Body of pancreas (tissue), 4 donors: ENCODE measurements at regions not wholly inside any gene's neighbourhood (a gene's known extent, or its start where the extent isn't known, plus 50 kb on each side); places are given as distances from the start of the nearest gene placed in this dataset.

Experiments
- ATAC-seq: fragments of 150-250 bp; one replicate; pipeline ENCODE4 v1.9.1; 2016
- DNase-seq, 4 donors: peaks; one replicate each; pipeline ENCODE4 v3.0.0-alpha.2; 2019
- H3K27ac ChIP-seq, 4 donors: fragments of 200-600 bp; sonication (generic); 1 replicate in 3 of 4; 2 replicates in 1 of 4; pipeline versions ENCODE4 v1.5.1 to v1.6.1; 2016 to 2019; ENCODE audit warnings: mild to moderate bottlenecking in 1 of 4, mixed read lengths in 1 of 4, moderate library complexity in 1 of 4
- H3K27me3 ChIP-seq, 2 donors: fragments of 200-600 bp; sonication (generic); one replicate each; pipeline ENCODE4 v1.6.0; 2016; ENCODE audit warnings: mild to moderate bottlenecking in 1 of 2
- H3K36me3 ChIP-seq, 2 donors: fragments of 200-600 bp; sonication (generic); replicated peaks in 1 of 2; 2 replicates each; pipeline ENCODE4 v1.5.1; 2016; ENCODE audit warnings: low read depth in 2 of 2; ENCODE audit not compliant: insufficient read depth in 1 of 2
- H3K4me1 ChIP-seq: fragments of 200-600 bp; sonication (generic); one replicate; pipeline ENCODE4 v1.6.0; 2016
- H3K4me3 ChIP-seq, 2 donors: fragments of 200-600 bp; sonication (generic); 1 replicate in 1 of 2; 2 replicates in 1 of 2; pipeline ENCODE4 v1.5.1; 2016 to 2019
- H3K9me3 ChIP-seq, 3 donors: fragments of 200-600 bp; sonication (generic); 1 replicate in 2 of 3; 2 replicates in 1 of 3; pipeline ENCODE4 v1.5.1; 2016
- CTCF ChIP-seq, 7 experiments: fragments of 450-650 bp in 4 of 7; fragments of 200-600 bp in 3 of 7; sonication (generic) in 3 of 7; IDR thresholded peaks; one replicate each; pipeline ENCODE4 v1.5.1; 2016 to 2019; ENCODE audit warnings: antibody characterized with exemption in 7 of 7
- POLR2A ChIP-seq, 3 donors: fragments of 450-650 bp; IDR thresholded peaks; one replicate each; pipeline ENCODE4 v1.6.1; 2016; ENCODE audit warnings: antibody characterized with exemption in 3 of 3, mild to moderate bottlenecking in 2 of 3
- WGBS, 2 donors: methylation state at CpG; one replicate each; pipeline ENCODE4 v1.1.5; 2017; 5-methylcytosine and 5-hydroxymethylcytosine counted together
- intact Hi-C: fragments of 100-400 bp; cut with DNase I; formaldehyde crosslinking; loops from one replicate; pipeline ENCODE4 v1.15.1; 2023

- ATAC-seq (no peak), DNase-seq (no peak)
- Histone ChIP-seq H3K4me3 (no peak overlapping the region), H3K4me1 (no peaks in the 10 kb centered on the region), H3K27me3 (no peaks in the 10 kb centered on the region), H3K27ac (no peak overlapping the region), H3K36me3 (no peaks in the 10 kb centered on the region), H3K9me3 (no peaks in the 10 kb centered on the region)
- WGBS, 2 donors: 60 to 70% methylated on average over 5 of the region's 5 CpGs
- intact Hi-C loops: no loop called here
- TF ChIP-seq CTCF (IDR thresholded peaks at IDR 0.05) (no peak), POLR2A (IDR thresholded peaks at IDR 0.05) (no peak)
These were observed 296.8 kb upstream of the KYNU start for GRCh38 chr2:142580691-142581090.

- Histone ChIP-seq H3K9me3 (no peaks in the 10 kb centered on the region), H3K4me3 (no peak overlapping the region), H3K4me1 (no peaks in the 10 kb centered on the region), H3K36me3 (no peaks in the 10 kb centered on the region), H3K27me3 (no peaks in the 10 kb centered on the region), H3K27ac (no peak overlapping the region)
- no peak for TF ChIP-seq POLR2A (IDR thresholded peaks at IDR 0.05)
- no peak for TF ChIP-seq CTCF (IDR thresholded peaks at IDR 0.05)
- ATAC-seq: no peak
- 16 to 33% methylated on average over 1 of the region's 1 CpG for WGBS, 2 donors
- no peak for DNase-seq
- intact Hi-C loops: no loop called here
These were observed 301.9 kb upstream of the KYNU start for GRCh38 chr2:142575561-142575960.

GRCh38 chr2:142574388-142574787, 303.1 kb upstream of the KYNU start:
- Histone ChIP-seq H3K9me3 (no peaks in the 10 kb centered on the region), H3K27ac (no peak overlapping the region), H3K4me1 (no peaks in the 10 kb centered on the region), H3K36me3 (no peaks in the 10 kb centered on the region), H3K4me3 (no peak overlapping the region), H3K27me3 (no peaks in the 10 kb centered on the region)
- TF ChIP-seq POLR2A (IDR thresholded peaks at IDR 0.05): no peak
- ATAC-seq (no peak), DNase-seq (no peak)
- intact Hi-C loops: no loop called here

GRCh38 chr2:142572346-142573132, 304.9 kb upstream of the KYNU start:
- Histone ChIP-seq H3K4me3 (no peak overlapping the region), H3K27ac (no peak overlapping the region), H3K27me3 (no peaks in the 10 kb centered on the region), H3K4me1 (no peaks in the 10 kb centered on the region), H3K36me3 (no peaks in the 10 kb centered on the region), H3K9me3 (no peaks in the 10 kb centered on the region)
- intact Hi-C loops: no loop called here
- TF ChIP-seq CTCF (IDR thresholded peaks at IDR 0.05) (no peak), POLR2A (IDR thresholded peaks at IDR 0.05) (no peak)
- DNase-seq (no peak), ATAC-seq (no peak)
- 72 to 78% methylated on average over 5 of the region's 5 CpGs for WGBS, 2 donors

- TF ChIP-seq POLR2A (IDR thresholded peaks at IDR 0.05): no peak
- no peak for TF ChIP-seq CTCF (IDR thresholded peaks at IDR 0.05)
- no peak for DNase-seq
- H3K9me3 ChIP-seq: no peaks in the 10 kb centered on the region
- no peak for ATAC-seq
- H3K27ac ChIP-seq: no peak overlapping the region
- no peaks in the 10 kb centered on the region for H3K36me3 ChIP-seq
- intact Hi-C loops: no loop called here
- H3K4me1 ChIP-seq: no peaks in the 10 kb centered on the region
- no peak overlapping the region for H3K4me3 ChIP-seq
- H3K27me3 ChIP-seq: no peaks in the 10 kb centered on the region
- WGBS, 2 donors: 59 to 73% methylated on average over 4 of the region's 4 CpGs
These were observed 305.5 kb upstream of the KYNU start for GRCh38 chr2:142571934-142572333.
